Neural cell (in vitro differentiated cells): ENCODE measurements at regions not wholly inside any gene's neighbourhood (a gene's known extent, or its start where the extent isn't known, plus 50 kb on each side); places are given as distances from the start of the nearest gene placed in this dataset.

Experiments
- H2AFZ ChIP-seq: fragments of 200-600, 300-800 bp; sonication (generic), shearing (Covaris generic); 2 replicates; pipeline ENCODE4 v1.6.0; 2014; ENCODE audit warnings: low read depth, mild to moderate bottlenecking, antibody characterized with exemption, low read length, moderate library complexity
- H3F3A ChIP-seq: fragments of 200-600 bp; shearing (Covaris generic); 2 replicates; pipeline ENCODE4 v1.6.1; 2016; ENCODE audit warnings: mild to moderate bottlenecking, moderate library complexity, mixed read lengths, antibody characterized with exemption, low read length; ENCODE audit not compliant: insufficient read depth, poor library complexity, severe bottlenecking
- H3K27ac ChIP-seq: fragments of 200-600, 300-800 bp; sonication (generic), shearing (Covaris generic); 2 replicates; pipeline ENCODE4 v1.5.1; 2014; ENCODE audit warnings: mild to moderate bottlenecking, low read length, moderate library complexity
- H3K27me3 ChIP-seq: fragments of 300-800, 200-600 bp; sonication (generic), shearing (Covaris generic); 2 replicates; pipeline ENCODE4 v1.6.0; 2014; ENCODE audit warnings: mild to moderate bottlenecking, low read depth, low read length, moderate library complexity; ENCODE audit not compliant: insufficient read depth
- H3K36me3 ChIP-seq: fragments of 300-800, 200-600 bp; sonication (generic), shearing (Covaris generic); 2 replicates; pipeline ENCODE4 v1.5.1; 2014; ENCODE audit warnings: mild to moderate bottlenecking, antibody characterized with exemption, low read length, moderate library complexity; ENCODE audit not compliant: insufficient read depth
- H3K4me2 ChIP-seq: fragments of 300-800, 200-600 bp; sonication (generic), shearing (Covaris generic); 2 replicates; pipeline ENCODE4 v1.6.0; 2014; ENCODE audit warnings: mild to moderate bottlenecking, low read length
- H3K4me3 ChIP-seq: fragments of 300-800, 200-600 bp; sonication (generic), shearing (Covaris generic); 2 replicates; pipeline ENCODE4 v1.5.1; 2014; ENCODE audit warnings: mild to moderate bottlenecking, low read length, moderate library complexity
- H3K79me2 ChIP-seq: fragments of 200-600 bp; shearing (Covaris generic); replicated peaks from 2 replicates; pipeline ENCODE4 v1.6.0; 2014; ENCODE audit warnings: mild to moderate bottlenecking, low read length, moderate library complexity; ENCODE audit not compliant: insufficient read depth
- H3K9ac ChIP-seq: fragments of 300-800, 200-600 bp; sonication (generic), shearing (Covaris generic); 2 replicates; pipeline ENCODE4 v1.6.1; 2016; ENCODE audit warnings: mild to moderate bottlenecking, low read length, mixed read lengths
- H3K9me2 ChIP-seq: fragments of 200-600 bp; shearing (Covaris generic); 2 replicates; pipeline ENCODE4 v1.6.1; 2016; ENCODE audit warnings: mild to moderate bottlenecking, low read length, mixed read lengths; ENCODE audit not compliant: insufficient read depth
- H3K9me3 ChIP-seq: fragments of 200-600, 300-800 bp; sonication (generic), shearing (Covaris generic); 2 replicates; pipeline ENCODE4 v1.6.1; 2016; ENCODE audit warnings: mild to moderate bottlenecking, mixed run types, low read length, moderate library complexity, mixed read lengths
- H4K20me1 ChIP-seq: fragments of 200-600 bp; shearing (Covaris generic); 2 replicates; pipeline ENCODE4 v1.6.1; 2016; ENCODE audit warnings: mild to moderate bottlenecking, mixed run types; ENCODE audit not compliant: insufficient read depth
- CTCF ChIP-seq: fragments of 450-650 bp; IDR thresholded peaks from 2 replicates; pipeline ENCODE4 v1.5.1; 2014; ENCODE audit warnings: antibody characterized with exemption, mild to moderate bottlenecking, moderate library complexity; ENCODE audit not compliant: poor library complexity, severe bottlenecking
- EP300 ChIP-seq: fragments of 450-650 bp; conservative IDR thresholded peaks from 2 replicates; pipeline ENCODE4 v1.6.1; 2014; ENCODE audit warnings: antibody characterized with exemption, mild to moderate bottlenecking, moderate library complexity; ENCODE audit not compliant: poor library complexity, severe bottlenecking
- EZH2 ChIP-seq: fragments of 200-600, 300-800 bp; shearing (Covaris generic), sonication (generic); IDR thresholded peaks from 2 replicates; pipeline ENCODE4 v1.6.1; 2014; ENCODE audit warnings: antibody characterized with exemption, low read length, borderline replicate concordance, mild to moderate bottlenecking; ENCODE audit not compliant: insufficient read depth, poor library complexity, severe bottlenecking
- MXI1 ChIP-seq: fragments of 450-650 bp; conservative IDR thresholded peaks from 2 replicates; pipeline ENCODE4 v1.6.1; 2014; ENCODE audit warnings: antibody characterized with exemption, mild to moderate bottlenecking; ENCODE audit not compliant: poor library complexity, severe bottlenecking
- POLR2AphosphoS5 ChIP-seq: IDR thresholded peaks from 2 replicates; pipeline ENCODE4 v1.6.1; 2012
- RAD21 ChIP-seq: fragments of 450-650 bp; conservative IDR thresholded peaks from 2 replicates; pipeline ENCODE4 v1.6.1; 2014; ENCODE audit warnings: antibody characterized with exemption, mild to moderate bottlenecking, moderate library complexity
- REST ChIP-seq: IDR thresholded peaks from 2 replicates; pipeline ENCODE4 v1.6.1; 2012; ENCODE audit warnings: borderline replicate concordance
- SMC3 ChIP-seq: fragments of 450-650 bp; conservative IDR thresholded peaks from 2 replicates; pipeline ENCODE4 v1.6.1; 2014; ENCODE audit warnings: antibody characterized with exemption, mild to moderate bottlenecking, moderate library complexity; ENCODE audit not compliant: poor library complexity
- TAF1 ChIP-seq: IDR thresholded peaks from 2 replicates; pipeline ENCODE4 v1.6.1; 2012; ENCODE audit warnings: low read depth

GRCh38 chr13:53442979-53443378 is 414.4 kb downstream of the OLFM4 start:
- Histone ChIP-seq H3K79me2 (no peaks in the 10 kb centered on the region), H3F3A (no peaks in the 10 kb centered on the region), H3K9ac (no peak overlapping the region), H4K20me1 (no peaks in the 10 kb centered on the region), H3K27me3 (no peaks in the 10 kb centered on the region), H3K36me3 (no peaks in the 10 kb centered on the region), H3K9me2 (no peaks in the 10 kb centered on the region), H3K9me3 (no peaks in the 10 kb centered on the region), H3K27ac (no peak overlapping the region), H3K4me3 (no peak overlapping the region), H3K4me2 (no peak overlapping the region), H2AFZ (no peak overlapping the region)
- TF ChIP-seq TAF1 (no peak), CTCF (no peak), POLR2AphosphoS5 (no peak), SMC3 (no peak), RAD21 (no peak), EZH2 (no peak), EP300 (no peak), MXI1 (no peak), REST (no peak)

- no peaks in the 10 kb centered on the region for H3K27me3 ChIP-seq
- H3K79me2 ChIP-seq = no peaks in the 10 kb centered on the region
- no peak overlapping the region for H3K4me2 ChIP-seq
- H3K27ac ChIP-seq = no peak overlapping the region
- no peak overlapping the region for H3K4me3 ChIP-seq
- H4K20me1 ChIP-seq = no peaks in the 10 kb centered on the region
- TF ChIP-seq CTCF (no peak), MXI1 (no peak), REST (no peak), RAD21 (no peak), EP300 (no peak), SMC3 (no peak), EZH2 (no peak), POLR2AphosphoS5 (no peak), TAF1 (no peak)
- H3F3A ChIP-seq = no peaks in the 10 kb centered on the region
- no peaks in the 10 kb centered on the region for H3K9me2 ChIP-seq
- H3K9me3 ChIP-seq = no peaks in the 10 kb centered on the region
- no peak overlapping the region for H3K9ac ChIP-seq
- no peaks in the 10 kb centered on the region for H3K36me3 ChIP-seq
- no peak overlapping the region for H2AFZ ChIP-seq
Observed at GRCh38 chr13:53445686-53446085, 417.1 kb downstream of the OLFM4 start.
